ENCODE measurements at regions not wholly inside any gene's neighbourhood (a gene's known extent, or its start where the extent isn't known, plus 50 kb on each side); places are given as distances from the start of the nearest gene placed in this dataset.

GRCh38 chr14:101037021-101037817, 133.7 kb upstream of the RTL1 start:
- DNase-seq (ENCODE audit: extremely low read depth, insufficient read length): no peak
- no peak overlapping the region for H3K4me3 ChIP-seq (replicated peaks; ENCODE audit: low read depth, low read length)
- TF ChIP-seq, protein P1, sequence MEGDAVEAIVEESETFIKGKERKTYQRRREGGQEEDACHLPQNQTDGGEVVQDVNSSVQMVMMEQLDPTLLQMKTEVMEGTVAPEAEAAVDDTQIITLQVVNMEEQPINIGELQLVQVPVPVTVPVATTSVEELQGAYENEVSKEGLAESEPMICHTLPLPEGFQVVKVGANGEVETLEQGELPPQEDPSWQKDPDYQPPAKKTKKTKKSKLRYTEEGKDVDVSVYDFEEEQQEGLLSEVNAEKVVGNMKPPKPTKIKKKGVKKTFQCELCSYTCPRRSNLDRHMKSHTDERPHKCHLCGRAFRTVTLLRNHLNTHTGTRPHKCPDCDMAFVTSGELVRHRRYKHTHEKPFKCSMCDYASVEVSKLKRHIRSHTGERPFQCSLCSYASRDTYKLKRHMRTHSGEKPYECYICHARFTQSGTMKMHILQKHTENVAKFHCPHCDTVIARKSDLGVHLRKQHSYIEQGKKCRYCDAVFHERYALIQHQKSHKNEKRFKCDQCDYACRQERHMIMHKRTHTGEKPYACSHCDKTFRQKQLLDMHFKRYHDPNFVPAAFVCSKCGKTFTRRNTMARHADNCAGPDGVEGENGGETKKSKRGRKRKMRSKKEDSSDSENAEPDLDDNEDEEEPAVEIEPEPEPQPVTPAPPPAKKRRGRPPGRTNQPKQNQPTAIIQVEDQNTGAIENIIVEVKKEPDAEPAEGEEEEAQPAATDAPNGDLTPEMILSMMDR (IDR thresholded peaks at IDR 0.05; ENCODE audit: insufficient read depth, low read length, poor library complexity, severe bottlenecking): no peak
- no peaks in the 10 kb centered on the region for H3K27me3 ChIP-seq (replicated peaks; ENCODE audit: control insufficient read depth, insufficient read depth, low read length)
- H3K36me3 ChIP-seq (ENCODE audit: control insufficient read depth, insufficient read depth, low read length): no peaks in the 10 kb centered on the region

- no peak for DNase-seq (ENCODE audit: extremely low read depth, insufficient read length)
- H3K36me3 ChIP-seq (ENCODE audit: control insufficient read depth, insufficient read depth, low read length): no peaks in the 10 kb centered on the region
- H3K4me3 ChIP-seq (replicated peaks; ENCODE audit: low read depth, low read length): no peak overlapping the region
- H3K27me3 ChIP-seq (replicated peaks; ENCODE audit: control insufficient read depth, insufficient read depth, low read length): no peaks in the 10 kb centered on the region
- TF ChIP-seq, protein P1 (IDR thresholded peaks at IDR 0.05; ENCODE audit: insufficient read depth, low read length, poor library complexity, severe bottlenecking): no peak
These were observed 135.7 kb upstream of the RTL1 start for GRCh38 chr14:101039031-101039754.

DNA sequence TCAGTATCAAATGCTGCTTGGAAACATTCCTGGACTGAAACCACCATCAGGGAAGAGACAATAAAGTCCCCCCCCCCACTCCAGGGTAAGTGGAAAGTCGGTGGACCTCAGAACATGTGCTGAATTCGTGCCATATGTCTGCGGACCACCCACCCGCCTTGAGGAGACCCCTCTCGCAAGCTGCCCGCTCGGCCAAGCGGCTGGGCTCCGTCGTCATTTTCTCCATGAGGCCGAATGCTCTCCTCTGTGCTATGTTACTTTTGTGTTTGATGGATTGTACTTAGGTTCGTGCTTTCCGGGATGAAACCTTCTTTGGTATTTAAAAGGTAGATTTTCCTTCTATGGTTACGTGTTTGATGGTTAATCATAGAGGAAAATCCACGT, 136.2 kb upstream of the RTL1 start:
- Histone ChIP-seq H3K27me3 (replicated peaks; ENCODE audit: control insufficient read depth, insufficient read depth, low read length) (no peaks in the 10 kb centered on the region), H3K36me3 (ENCODE audit: control insufficient read depth, insufficient read depth, low read length) (no peaks in the 10 kb centered on the region), H3K4me3 (replicated peaks; ENCODE audit: low read depth, low read length) (no peak overlapping the region)
- DNase-seq (ENCODE audit: extremely low read depth, insufficient read length): no peak
- TF ChIP-seq, protein P1 (IDR thresholded peaks at IDR 0.05; ENCODE audit: insufficient read depth, low read length, poor library complexity, severe bottlenecking): no peak

- TF ChIP-seq, protein P1 (IDR thresholded peaks at IDR 0.05; ENCODE audit: insufficient read depth, low read length, poor library complexity, severe bottlenecking): no peak
- Histone ChIP-seq H3K36me3 (ENCODE audit: control insufficient read depth, insufficient read depth, low read length) (no peaks in the 10 kb centered on the region), H3K27me3 (replicated peaks; ENCODE audit: control insufficient read depth, insufficient read depth, low read length) (no peaks in the 10 kb centered on the region), H3K4me3 (replicated peaks; ENCODE audit: low read depth, low read length) (no peak overlapping the region)
- DNase-seq (ENCODE audit: extremely low read depth, insufficient read length): no peak
These were observed 137.3 kb upstream of the RTL1 start for GRCh38 chr14:101040538-101041442.

GRCh38 chr14:101043891-101044290, 140.4 kb upstream of the RTL1 start:
- TF ChIP-seq, protein P1 (IDR thresholded peaks at IDR 0.05; ENCODE audit: insufficient read depth, low read length, poor library complexity, severe bottlenecking): no peak
- Histone ChIP-seq H3K27me3 (replicated peaks; ENCODE audit: control insufficient read depth, insufficient read depth, low read length) (no peaks in the 10 kb centered on the region), H3K4me3 (replicated peaks; ENCODE audit: low read depth, low read length) (no peak overlapping the region), H3K36me3 (ENCODE audit: control insufficient read depth, insufficient read depth, low read length) (no peaks in the 10 kb centered on the region)
- DNase-seq (ENCODE audit: extremely low read depth, insufficient read length): no peak
